NCI-H82 treated with DMSO at 0.1 percent for 48 hours (cell line): ENCODE measurements at regions not wholly inside any gene's neighbourhood (a gene's known extent, or its start where the extent isn't known, plus 50 kb on each side); places are given as distances from the start of the nearest gene placed in this dataset.
"Not testable (repeated sequence)": the region's sequence is repeated elsewhere in the genome, so short reads cannot be mapped to it uniquely, and the experiment has no call there.

Experiments used
- DNase-seq: peaks from one replicate; lab custom pipeline; 2025; ENCODE audit not compliant: unreplicated experiment; lab: John Stamatoyannopoulos, UW

GRCh38 chr6:26232306-26232939, 132.6 kb upstream of the BTN3A2 start:
- DNase-seq, result no peak

- DNase-seq, result no peak
These were observed 131.9 kb upstream of the BTN3A2 start for GRCh38 chr6:26232940-26233648.

DNA sequence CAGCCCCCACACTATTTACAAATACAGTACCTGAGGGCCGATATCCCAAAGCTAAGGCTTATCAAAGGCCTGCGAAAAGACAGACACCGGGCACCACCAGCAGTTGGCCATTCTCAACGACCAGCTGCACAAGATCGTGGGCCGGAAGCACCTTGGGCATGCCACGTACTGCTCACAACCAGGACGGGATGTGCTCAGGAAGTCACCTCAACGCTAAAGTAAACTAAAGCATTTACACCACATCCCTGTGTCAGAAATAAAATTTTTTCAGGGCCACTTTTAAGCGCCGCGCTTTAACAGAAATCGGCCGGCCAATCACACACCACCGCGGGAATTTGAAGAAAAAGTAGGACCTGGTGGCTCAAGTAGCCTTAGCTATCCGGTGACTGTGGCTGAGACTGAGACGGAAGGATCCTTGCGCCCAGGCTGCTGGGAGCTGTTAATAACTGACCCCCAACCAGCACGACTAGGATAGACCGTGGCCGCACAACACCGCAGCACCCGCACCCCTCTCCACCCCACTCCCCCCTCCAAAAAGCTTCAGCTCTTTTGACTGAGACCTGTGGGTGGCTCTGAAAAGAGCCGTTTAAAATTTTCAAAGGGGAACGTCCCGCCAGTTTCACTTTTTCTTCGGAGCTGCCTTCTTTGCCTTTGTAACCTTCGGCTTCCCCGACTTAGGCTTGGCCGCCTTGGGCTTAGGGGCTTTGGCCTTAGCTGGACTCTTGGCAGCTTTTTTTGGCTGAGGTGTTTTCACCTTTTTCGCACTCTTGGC, 131.2 kb upstream of the BTN3A2 start:
- no peak for DNase-seq

GRCh38 chr6:26234421-26235301, 130.3 kb upstream of the BTN3A2 start:
- peak; percentile 82 for DNase-seq

GRCh38 chr6:26235302-26235670, 129.7 kb upstream of the BTN3A2 start:
- DNase-seq, result no peak

DNA sequence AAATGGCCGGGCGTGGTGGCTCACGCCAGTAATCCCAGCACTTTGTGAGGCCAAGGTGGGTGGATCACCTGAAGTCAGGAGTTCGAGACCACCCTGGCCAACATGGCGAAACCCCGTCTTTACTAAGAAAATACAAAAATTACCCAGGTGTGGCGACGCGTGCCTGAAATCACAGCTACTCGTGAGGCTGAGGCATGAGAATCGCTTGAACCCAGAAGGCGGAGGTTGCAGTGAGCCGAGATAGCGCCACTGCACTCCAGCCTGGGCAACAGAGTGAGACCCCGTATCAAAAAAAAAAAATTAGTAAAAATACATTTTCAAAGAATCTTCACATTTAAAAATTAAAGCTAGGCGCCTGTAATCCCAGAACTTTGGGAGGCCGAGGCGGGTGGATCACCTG, 125.6 kb upstream of the BTN3A2 start:
- not testable (repeated sequence) for DNase-seq

DNA sequence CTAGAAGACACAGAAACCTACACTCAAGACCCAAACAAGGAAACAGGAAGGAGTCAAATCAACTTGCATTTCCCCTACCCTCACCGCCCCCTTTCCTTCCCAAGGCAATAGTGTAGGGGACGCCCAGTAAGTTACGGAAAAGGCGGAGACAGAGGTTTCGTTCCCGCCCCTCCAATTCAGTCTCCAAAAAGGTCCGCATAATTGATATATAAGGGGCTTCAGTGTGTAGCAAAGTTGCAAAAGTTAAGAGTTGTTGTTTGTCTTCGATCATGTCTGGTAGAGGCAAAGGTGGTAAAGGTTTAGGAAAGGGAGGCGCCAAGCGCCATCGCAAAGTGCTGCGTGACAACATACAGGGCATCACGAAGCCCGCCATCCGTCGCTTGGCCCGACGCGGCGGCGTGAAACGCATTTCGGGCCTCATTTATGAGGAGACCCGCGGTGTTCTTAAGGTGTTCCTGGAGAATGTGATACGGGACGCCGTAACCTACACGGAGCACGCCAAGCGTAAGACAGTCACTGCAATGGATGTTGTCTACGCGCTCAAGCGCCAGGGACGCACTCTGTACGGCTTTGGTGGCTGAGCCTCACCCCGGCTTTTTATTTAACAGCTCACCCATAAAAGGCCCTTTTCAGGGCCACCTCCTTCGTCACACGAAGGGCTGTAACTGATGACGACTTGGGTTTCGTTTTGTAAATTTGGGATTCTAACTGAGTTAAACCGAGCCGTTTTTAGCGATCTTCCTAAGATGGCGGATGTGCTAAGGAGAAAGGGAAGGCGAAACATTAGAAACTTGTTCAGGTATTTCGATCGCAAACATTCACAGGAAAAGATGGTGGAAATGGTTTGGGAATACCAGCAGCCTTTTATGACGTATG, 124.6 kb upstream of the BTN3A2 start:
- DNase-seq, result no peak

DNA sequence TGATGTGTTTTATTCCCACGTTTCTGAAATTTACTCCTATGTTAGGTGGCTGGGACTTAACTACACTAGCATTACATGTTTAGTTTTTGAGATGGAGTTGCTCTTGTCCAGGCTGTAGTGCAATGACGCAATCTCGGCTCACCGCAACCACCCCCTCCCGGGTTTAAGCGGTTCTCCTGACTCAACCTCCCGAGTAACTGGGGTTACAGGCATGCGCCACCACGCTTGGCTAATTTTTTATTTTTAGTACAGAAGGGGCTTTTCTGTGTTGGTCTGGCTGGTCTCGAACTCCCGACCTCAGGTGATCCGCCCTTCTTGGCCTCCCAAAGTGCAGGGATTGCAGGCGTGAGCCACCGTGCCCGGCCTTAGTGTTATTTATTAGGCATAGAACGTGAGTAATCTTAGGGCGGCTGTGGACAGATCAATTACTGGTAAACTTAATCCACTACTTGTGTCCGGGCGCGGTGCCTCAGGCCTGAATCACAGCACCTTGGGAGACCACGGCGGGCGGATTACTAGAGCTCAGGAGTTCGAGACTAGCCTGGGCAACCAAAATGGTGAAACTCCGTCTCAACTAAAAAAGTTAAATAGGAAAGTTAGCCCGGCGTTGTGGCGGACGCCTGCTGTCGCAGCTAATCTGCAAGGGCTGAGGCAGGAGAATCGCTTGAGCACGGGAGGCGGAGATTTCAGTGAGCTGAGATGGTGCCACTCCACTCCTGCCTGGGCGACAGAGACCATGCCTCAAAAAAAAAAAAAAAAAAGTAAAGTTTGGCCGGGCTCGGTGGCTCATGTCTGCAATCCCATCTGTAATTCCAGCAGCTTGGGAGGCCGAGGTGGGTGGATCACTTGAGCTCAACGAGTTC, 123.7 kb upstream of the BTN3A2 start:
- DNase-seq, result no peak

DNA sequence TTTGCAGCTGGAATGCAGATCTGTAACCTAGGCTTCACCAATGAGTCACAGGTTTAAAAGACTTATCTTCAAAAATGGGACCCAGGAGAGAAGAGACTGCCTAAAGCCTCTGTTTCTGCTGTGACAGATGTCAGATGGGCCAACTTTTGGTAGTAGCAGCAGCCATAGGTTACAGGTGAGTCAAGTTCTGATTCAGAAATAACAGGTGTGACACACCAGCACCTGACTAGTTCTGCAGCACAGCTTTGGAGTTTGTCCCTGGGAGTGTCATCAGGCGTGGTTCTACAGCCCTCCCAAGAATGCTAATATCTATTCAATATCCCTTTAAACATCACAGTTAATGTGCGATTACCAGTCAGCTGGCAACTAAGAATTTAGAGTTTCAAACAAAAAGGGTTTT, 121.9 kb upstream of the BTN3A2 start:
- DNase-seq, result no peak

- DNase-seq, result no peak
These were observed 121.2 kb upstream of the BTN3A2 start for GRCh38 chr6:26243752-26244151.

- DNase-seq, result no peak
These were observed 118.9 kb upstream of the BTN3A2 start for GRCh38 chr6:26246058-26246457.

- DNase-seq, result no peak
These were observed 118.4 kb upstream of the BTN3A2 start for GRCh38 chr6:26246553-26246952.

DNA sequence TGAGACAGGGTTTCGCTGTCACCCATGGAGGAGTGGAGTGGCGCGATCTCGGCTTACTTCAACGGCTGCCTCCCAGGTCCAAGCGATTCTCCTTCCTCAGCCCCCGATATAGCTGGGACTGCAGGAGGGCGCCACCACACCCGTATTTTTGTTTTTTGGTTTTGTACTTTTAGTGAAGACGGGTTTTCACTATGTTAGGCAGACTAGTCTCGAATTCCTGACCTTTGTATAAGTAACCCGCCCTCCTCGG, 115.4 kb upstream of the BTN3A2 start:
- DNase-seq, result no peak

GRCh38 chr6:26249957-26250697, 114.9 kb upstream of the BTN3A2 start:
- no peak for DNase-seq

DNA sequence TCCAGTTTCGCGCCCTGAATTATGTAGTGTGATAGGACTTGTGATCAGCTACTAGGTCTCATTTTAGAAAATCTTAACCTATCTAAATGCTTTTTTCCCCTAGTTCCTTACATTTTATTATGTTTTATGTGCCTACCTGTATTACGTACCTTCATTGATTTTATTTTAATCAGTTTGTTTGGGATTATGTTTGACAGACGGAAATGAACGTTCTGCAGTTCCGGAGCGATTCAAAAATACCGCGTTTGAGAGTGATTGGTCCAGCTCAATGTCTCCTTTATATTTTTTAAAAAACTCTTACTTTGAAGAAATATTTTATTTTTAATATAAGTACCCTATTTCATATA, 114.3 kb upstream of the BTN3A2 start:
- no peak for DNase-seq

DNA sequence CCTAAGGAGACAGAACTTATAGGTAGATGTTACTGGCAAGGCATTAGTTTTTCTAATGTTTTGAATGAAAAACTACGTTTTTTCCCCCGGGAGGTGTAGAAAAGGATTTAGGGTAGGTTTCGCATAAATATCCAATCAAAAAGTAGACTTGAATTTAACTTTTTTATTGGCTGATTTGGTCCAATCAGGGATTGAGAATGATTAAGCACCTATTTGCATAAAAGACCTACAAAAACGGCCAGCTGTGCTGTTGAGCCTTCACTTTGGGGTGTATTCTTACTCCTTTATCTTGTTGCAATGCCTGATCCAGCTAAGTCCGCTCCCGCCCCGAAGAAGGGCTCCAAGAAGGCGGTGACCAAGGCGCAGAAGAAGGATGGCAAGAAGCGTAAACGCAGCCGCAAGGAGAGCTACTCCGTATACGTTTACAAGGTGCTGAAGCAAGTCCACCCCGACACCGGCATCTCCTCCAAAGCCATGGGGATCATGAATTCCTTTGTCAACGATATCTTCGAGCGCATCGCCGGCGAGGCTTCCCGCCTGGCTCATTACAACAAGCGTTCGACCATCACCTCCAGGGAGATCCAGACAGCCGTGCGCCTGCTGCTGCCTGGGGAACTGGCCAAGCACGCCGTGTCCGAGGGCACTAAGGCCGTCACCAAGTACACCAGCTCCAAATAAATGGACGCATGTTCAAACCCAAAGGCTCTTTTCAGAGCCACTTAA, 113.5 kb upstream of the BTN3A2 start:
- no peak for DNase-seq

DNA sequence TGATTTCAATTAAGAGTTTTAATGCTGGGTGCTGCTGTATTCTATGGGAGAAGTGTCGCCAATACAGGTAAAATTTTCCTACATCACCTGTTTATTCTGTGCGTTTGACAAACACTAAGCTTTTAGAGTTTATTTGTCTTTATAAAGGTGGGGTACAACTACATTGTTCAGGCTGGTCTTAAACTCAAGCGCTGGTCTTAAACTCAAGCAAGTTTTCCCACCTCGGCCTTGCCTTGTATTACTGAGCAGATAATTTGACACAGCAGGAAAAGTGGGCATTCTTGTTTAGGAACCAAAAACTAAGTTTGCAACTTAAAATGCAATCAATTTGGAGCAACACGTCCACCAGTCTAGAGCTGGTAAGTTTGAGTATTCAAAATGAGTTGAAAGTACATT, 112.9 kb upstream of the BTN3A2 start:
- no peak for DNase-seq

DNA sequence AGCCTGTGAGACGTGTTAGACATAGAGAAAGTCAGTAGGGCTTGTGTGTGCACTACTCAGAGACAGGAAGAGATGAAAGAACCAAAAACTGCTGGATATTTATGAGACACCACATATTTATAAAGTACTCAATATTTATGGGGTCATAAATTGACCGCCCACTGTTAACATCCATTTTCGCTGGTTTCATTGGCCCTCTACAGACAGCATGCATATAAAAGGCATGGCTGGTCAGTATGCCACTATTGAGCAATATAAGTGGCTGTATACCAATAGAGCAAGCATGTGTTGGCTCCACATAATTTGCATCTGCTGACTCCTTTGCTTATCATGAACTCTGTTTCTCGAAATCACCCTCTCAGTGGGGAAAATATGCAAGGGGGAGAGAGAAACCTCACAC, 110.3 kb upstream of the BTN3A2 start:
- no peak for DNase-seq
